ENCODE measurements at regions not wholly inside any gene's neighbourhood (a gene's known extent, or its start where the extent isn't known, plus 50 kb on each side); places are given as distances from the start of the nearest gene placed in this dataset.

DNA sequence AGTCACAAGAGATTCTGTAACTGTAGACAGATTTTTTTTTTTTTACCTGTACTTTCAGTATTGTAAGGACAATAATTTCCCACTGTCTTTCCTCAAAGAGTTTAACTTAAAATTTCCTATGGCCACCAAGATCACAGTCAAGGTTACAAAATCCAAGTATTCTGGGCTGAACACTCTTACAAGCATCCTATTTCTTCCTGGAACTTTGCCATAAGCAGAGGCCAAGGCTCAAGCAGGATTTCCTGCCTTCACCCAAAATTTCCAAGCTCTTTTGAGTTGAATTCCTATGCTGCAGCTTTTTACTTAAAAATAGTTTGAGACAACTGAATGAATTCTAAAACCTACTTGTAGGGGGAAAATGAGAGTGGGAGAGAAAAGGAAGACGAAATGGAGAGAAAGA, 299.4 kb downstream of the ZNF516 start:
- no peak for TF ChIP-seq GABPA (IDR thresholded peaks at IDR 0.05; ENCODE audit: low read depth)
- TF ChIP-seq, protein P1, sequence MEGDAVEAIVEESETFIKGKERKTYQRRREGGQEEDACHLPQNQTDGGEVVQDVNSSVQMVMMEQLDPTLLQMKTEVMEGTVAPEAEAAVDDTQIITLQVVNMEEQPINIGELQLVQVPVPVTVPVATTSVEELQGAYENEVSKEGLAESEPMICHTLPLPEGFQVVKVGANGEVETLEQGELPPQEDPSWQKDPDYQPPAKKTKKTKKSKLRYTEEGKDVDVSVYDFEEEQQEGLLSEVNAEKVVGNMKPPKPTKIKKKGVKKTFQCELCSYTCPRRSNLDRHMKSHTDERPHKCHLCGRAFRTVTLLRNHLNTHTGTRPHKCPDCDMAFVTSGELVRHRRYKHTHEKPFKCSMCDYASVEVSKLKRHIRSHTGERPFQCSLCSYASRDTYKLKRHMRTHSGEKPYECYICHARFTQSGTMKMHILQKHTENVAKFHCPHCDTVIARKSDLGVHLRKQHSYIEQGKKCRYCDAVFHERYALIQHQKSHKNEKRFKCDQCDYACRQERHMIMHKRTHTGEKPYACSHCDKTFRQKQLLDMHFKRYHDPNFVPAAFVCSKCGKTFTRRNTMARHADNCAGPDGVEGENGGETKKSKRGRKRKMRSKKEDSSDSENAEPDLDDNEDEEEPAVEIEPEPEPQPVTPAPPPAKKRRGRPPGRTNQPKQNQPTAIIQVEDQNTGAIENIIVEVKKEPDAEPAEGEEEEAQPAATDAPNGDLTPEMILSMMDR (IDR thresholded peaks at IDR 0.05; ENCODE audit: insufficient read depth, low read length), result no peak

Data from HL-60 (cell line).